NAMALWA (cell line): ENCODE measurements at regions not wholly inside any gene's neighbourhood (a gene's known extent, or its start where the extent isn't known, plus 50 kb on each side); places are given as distances from the start of the nearest gene placed in this dataset.
"Not testable (repeated sequence)": the region's sequence is repeated elsewhere in the genome, so short reads cannot be mapped to it uniquely, and the experiment has no call there.

Experiments
- DNase-seq: peaks from one replicate; pipeline ENCODE4 v3.0.0-alpha.2; 2015; ENCODE audit warnings: low spot score

- DNase-seq, result no peak
These were observed 59.7 kb downstream of the RAP2B start for GRCh38 chr3:153221748-153222162.

- DNase-seq, result not testable (repeated sequence)
These were observed 64.9 kb downstream of the RAP2B start for GRCh38 chr3:153226877-153227276.

- not testable (repeated sequence) for DNase-seq
These were observed 68.4 kb downstream of the RAP2B start for GRCh38 chr3:153230427-153230826.

- not testable (repeated sequence) for DNase-seq
These were observed 69.2 kb downstream of the RAP2B start for GRCh38 chr3:153231245-153231644.

- not testable (repeated sequence) for DNase-seq
These were observed 70.2 kb downstream of the RAP2B start for GRCh38 chr3:153232050-153232752.

GRCh38 chr3:153232851-153233271, 70.8 kb downstream of the RAP2B start:
- DNase-seq, result no peak

GRCh38 chr3:153233986-153234385, 72.0 kb downstream of the RAP2B start:
- DNase-seq, result no peak

GRCh38 chr3:153242896-153243295, 80.9 kb downstream of the RAP2B start:
- DNase-seq, result no peak

- DNase-seq, result no peak
These were observed 82.9 kb downstream of the RAP2B start for GRCh38 chr3:153244961-153245360.

GRCh38 chr3:153245661-153246060, 83.6 kb downstream of the RAP2B start:
- no peak for DNase-seq

- DNase-seq, result no peak
These were observed 84.3 kb downstream of the RAP2B start for GRCh38 chr3:153246331-153246730.

- no peak for DNase-seq
These were observed 84.8 kb downstream of the RAP2B start for GRCh38 chr3:153246806-153247205.

GRCh38 chr3:153247331-153248330, 85.6 kb downstream of the RAP2B start:
- DNase-seq, result no peak

- not testable (repeated sequence) for DNase-seq
These were observed 86.8 kb downstream of the RAP2B start for GRCh38 chr3:153248835-153249234.

GRCh38 chr3:153249906-153250305, 87.9 kb downstream of the RAP2B start:
- DNase-seq, result no peak

GRCh38 chr3:153250446-153250845, 88.4 kb downstream of the RAP2B start:
- peak; percentile 13 for DNase-seq

- no peak for DNase-seq
These were observed 90.9 kb downstream of the RAP2B start for GRCh38 chr3:153252963-153253362.

- no peak for DNase-seq
These were observed 92.3 kb downstream of the RAP2B start for GRCh38 chr3:153254361-153254760.

- DNase-seq, result no peak
These were observed 95.8 kb downstream of the RAP2B start for GRCh38 chr3:153257673-153258351.

- DNase-seq, result no peak
These were observed 97.9 kb downstream of the RAP2B start for GRCh38 chr3:153259956-153260355.

- DNase-seq, result no peak
These were observed 98.7 kb downstream of the RAP2B start for GRCh38 chr3:153260681-153261080.

- no peak for DNase-seq
These were observed 104.6 kb downstream of the RAP2B start for GRCh38 chr3:153266619-153267018.
